Body of pancreas (tissue), 4 donors: ENCODE measurements at regions not wholly inside any gene's neighbourhood (a gene's known extent, or its start where the extent isn't known, plus 50 kb on each side); places are given as distances from the start of the nearest gene placed in this dataset.
"Not testable (repeated sequence)": the region's sequence is repeated elsewhere in the genome, so short reads cannot be mapped to it uniquely, and the experiment has no call there.

Experiments used
- POLR2A ChIP-seq, 3 donors: fragments of 450-650 bp; IDR thresholded peaks; one replicate each; pipeline ENCODE4 v1.6.1; 2016; ENCODE audit warnings: antibody characterized with exemption in 3 of 3, mild to moderate bottlenecking in 2 of 3
- TF ChIP-seq, protein P1 (sequence below), 7 experiments: fragments of 450-650 bp in 4 of 7; fragments of 200-600 bp in 3 of 7; sonication (generic) in 3 of 7; IDR thresholded peaks; one replicate each; pipeline ENCODE4 v1.5.1; 2016 to 2019; ENCODE audit warnings: antibody characterized with exemption in 7 of 7

DNA sequence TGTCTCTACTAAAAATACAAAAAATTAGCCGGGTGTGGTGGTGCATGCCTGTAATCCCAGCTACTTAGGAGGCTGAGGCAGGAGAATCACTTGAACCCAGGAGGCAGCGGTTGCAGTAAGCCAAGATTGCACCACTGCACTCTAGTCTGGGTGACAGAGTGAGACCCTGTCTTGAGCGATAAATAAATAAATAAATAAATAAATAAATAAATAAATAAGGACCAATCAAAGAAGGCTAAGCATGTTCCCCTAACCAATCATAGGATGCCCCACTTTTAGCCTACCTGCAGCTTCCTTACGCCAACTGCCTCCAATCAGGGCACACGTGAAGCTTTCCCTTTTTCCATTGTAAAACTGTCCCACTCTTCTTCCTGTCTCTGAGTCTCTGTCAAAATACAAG lies 74.2 kb upstream of the ELAC2 start:
- not testable (repeated sequence) for TF ChIP-seq POLR2A (IDR thresholded peaks at IDR 0.05)
- TF ChIP-seq, protein P1, sequence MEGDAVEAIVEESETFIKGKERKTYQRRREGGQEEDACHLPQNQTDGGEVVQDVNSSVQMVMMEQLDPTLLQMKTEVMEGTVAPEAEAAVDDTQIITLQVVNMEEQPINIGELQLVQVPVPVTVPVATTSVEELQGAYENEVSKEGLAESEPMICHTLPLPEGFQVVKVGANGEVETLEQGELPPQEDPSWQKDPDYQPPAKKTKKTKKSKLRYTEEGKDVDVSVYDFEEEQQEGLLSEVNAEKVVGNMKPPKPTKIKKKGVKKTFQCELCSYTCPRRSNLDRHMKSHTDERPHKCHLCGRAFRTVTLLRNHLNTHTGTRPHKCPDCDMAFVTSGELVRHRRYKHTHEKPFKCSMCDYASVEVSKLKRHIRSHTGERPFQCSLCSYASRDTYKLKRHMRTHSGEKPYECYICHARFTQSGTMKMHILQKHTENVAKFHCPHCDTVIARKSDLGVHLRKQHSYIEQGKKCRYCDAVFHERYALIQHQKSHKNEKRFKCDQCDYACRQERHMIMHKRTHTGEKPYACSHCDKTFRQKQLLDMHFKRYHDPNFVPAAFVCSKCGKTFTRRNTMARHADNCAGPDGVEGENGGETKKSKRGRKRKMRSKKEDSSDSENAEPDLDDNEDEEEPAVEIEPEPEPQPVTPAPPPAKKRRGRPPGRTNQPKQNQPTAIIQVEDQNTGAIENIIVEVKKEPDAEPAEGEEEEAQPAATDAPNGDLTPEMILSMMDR (IDR thresholded peaks at IDR 0.05): not testable (repeated sequence)
